Superior temporal gyrus (tissue), 1 donor: ENCODE measurements at regions not wholly inside any gene's neighbourhood (a gene's known extent, or its start where the extent isn't known, plus 50 kb on each side); places are given as distances from the start of the nearest gene placed in this dataset.

Source experiments
- DNase-seq: peaks from one replicate; pipeline ENCODE4 v3.0.0-alpha.2; 2016; ENCODE audit errors: extremely low spot score

DNA sequence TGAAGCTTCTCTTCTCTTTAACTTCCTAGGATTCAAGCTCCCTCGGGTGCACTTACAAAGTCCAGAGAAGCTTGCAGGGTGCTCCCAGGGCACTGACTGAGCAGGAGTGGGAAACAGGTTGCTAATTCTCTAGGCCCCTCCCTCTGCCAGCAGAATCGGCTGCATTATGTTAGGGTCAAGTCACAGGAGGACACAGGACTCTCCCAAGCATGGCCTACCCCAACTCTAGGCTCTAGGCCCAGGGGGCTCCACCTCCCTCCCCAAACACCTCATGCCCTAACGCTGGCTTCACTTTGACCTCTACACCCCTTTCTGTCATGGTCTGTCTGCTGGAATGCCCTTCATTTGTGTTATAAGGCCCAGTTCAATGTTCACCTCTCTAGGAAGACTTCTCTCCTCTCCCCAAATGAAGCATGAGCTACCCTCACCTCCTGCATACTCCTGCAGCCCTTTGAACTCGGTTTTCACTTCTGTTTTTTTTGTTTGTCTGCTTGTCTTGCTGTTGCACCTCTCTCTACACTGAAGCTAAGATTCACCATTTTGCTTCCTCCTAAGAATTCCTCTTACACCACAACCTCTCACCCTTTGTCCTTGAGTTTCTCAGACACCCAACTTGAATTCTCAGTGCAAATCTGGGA is 521.8 kb upstream of the ID2 start:
- DNase-seq: no peak

DNA sequence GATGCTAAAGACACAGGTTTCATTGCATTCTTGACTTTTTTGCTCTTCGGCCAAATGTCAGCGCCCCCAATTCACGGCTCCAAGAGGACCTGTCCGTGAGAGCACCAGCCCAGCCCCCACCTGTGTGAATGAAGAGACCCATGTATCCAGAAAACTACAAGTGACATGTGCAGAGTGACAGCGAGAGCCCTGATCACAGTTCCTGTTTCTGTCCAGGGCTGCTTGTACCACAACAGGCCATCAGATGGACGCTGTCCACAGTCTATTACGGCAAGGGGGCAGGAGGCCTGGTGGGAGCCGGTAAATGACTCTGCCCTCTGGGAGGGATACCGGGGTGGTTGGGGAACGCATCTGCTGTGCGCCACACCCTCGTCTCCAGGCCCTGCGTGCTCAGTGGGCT is 520.9 kb upstream of the ID2 start:
- no peak for DNase-seq

DNA sequence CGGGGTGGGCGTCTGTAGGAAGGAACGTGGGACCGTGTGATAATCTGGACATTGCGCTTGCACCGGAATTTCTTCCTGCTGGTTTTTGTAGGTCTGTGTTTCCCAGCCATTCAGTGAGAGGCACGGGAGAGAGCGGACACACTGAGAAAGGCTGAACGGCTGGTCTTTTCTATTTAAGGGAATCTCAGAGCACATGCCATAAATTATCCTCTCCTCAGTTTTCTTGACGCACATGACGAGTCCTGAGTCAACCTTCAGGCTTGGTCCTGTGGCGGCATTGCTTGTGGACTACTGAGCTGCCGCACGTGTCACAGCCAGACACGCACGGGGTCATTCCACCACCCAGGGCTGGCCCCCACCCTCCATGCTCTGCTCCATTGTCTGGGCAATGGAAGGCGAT is 519.3 kb upstream of the ID2 start:
- DNase-seq: no peak

DNA sequence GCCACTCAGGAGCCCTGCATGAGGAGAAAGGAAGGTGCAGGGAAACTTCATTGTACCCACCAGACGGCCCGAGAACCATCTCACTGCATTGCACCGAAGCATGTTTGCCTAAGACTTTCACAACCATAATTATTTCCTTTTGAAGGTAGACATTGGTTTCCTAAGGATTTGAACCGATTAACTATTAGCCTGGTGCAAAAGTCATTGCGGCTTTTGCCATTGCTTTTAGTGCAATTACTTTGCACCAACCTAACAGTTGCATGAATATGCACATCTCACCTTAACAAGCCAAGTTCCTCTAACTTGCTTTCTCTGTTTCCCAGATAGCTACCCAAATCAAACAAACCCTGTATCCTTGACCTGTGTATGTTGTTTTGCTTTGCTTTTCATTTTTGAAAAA is 516.3 kb upstream of the ID2 start:
- DNase-seq: no peak

DNA sequence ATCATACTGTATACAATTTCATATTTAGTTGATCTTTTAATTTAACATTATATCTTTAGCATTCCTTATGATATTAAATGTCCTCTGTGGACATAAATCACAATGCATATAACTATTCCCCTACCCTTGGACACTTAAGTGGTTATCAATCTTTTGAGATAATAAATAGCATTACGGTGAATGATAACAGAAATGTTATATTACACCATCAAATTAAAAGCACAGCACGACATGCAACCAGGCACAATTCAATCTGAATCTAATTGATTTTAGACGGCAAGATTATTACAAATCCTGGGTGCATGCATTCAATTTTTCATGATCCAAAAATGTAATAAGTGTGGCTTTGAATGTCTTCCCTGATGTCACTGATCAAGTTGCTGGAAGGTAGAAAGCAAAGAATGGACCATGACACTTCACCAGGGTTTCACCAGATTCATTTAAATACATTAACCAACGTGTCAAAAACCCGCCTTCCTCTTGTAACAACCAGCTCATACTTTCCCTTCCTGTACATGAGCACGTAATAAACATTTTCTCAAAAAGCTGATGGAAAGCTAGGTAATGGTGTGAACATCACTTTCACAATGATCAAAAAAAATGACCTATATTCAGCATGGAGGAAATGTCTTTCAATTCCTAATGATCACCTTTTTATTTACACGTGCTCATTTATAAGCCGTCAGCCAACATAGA is 513.7 kb upstream of the ID2 start:
- DNase-seq: no peak

DNA sequence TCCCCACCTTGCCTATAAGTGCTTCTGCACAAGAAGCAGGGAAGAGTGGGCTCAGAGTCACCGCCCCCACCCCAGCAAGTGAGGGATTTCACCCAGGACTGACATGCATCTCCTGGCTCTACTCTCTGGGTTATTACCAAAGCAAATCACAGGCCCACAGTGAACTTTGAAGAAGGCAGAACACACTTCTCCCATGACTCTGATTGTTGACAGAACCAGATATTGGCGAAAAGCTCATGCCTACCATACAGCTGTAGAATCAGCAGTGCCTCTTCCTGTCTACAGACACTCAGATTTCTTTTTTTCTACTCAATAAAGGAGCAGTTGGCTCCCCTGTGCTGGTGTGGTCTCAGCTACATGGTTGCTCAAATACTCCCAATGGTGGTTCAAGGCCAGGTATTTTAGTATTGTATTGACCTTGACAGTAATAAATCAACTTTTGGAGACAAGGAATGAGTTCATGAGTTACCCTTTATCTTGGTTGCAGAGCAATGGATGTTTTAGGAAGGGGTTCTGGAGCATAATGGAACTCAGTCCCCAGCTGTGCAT is 512.9 kb upstream of the ID2 start:
- no peak for DNase-seq

DNA sequence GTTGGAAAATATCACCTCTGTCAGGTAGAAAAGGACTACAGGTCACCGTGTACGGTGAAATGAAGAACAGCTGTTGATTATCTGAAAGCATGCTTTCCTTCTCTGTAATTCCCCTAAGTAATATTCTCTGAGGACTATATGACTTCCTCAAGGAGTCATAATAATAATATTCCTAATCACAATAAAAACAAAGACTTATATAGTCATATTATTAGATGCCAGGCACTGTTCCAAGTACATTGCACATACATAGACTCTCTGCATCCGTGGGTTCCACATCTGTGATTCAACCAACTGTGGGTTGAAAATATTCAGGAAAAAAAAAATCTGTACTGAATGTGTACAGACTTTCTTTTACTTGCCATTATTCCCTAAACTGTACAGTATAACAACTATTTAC is 512.4 kb upstream of the ID2 start:
- DNase-seq: no peak

DNA sequence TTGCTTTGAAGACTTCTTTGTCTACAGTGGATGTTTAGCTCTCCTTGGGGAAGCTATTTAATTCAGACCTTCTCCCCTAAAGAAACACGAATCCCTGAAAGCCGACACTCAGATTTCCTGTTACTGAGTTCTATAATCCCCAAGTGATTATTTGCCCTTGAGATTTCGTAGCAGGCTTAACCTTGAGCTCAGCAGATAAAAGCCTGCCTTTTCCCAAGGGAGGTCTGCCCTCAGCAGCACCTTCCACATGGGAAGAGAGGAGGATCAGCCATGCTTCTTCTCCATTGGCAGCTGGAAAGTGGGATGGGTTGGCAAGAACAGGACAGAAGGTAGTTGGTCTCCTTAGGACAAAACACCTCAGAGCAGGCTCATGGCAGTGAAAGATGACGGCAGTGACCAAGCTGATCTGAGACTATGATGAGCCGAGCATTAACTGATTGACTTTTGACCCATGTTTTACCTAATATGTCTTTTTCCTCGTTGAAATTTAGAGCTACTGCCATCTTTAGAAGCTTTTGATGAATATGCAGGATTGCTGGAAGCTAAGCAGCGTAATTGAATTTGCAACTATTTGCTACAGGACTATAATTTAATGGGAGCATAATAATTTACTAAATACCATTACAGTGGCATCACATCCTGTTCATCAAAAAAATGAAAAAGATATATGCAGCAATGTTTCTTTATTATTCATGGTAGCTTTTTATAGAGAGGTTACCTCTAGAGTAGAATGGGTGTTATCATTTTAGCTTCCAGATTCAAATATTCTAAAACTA is 511.1 kb upstream of the ID2 start:
- no peak for DNase-seq

DNA sequence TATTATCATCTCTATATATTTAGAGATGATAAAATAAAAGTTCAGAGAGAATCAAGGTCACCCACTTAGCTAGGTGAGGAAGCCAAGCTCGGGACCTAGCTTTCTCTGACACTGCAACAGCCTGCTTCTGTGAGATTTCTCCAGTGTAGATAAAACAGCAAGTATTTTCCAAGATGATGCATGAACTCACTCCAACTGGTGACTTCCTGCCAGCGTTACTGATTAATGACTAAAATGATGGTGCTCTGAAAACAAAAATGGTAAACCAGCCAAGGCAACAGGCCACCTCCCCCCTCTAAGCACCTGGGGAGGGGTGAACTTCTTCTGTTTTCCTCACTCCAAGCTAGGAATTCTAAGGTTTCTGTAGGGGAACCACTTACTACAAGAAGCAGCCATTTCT is 510.2 kb upstream of the ID2 start:
- DNase-seq: no peak

DNA sequence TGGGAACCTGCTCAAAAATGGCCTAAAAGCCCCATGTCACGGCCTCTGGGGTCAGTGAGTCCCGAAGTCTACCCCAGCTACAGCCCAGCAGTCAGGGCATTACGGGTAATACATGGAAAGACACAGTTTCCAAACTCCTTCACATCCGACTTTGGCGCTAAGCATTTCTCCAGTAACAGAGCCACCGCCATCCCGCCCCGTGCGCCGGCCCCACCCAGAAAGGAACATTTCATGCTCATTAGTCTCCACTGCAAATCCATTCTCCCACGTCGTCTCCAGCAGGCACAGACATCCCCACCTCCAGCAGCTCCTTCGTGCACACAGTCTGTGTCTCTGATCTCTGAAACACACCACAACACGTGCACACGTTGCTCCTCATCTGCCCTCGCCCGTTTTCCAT is 509.2 kb upstream of the ID2 start:
- DNase-seq: no peak

DNA sequence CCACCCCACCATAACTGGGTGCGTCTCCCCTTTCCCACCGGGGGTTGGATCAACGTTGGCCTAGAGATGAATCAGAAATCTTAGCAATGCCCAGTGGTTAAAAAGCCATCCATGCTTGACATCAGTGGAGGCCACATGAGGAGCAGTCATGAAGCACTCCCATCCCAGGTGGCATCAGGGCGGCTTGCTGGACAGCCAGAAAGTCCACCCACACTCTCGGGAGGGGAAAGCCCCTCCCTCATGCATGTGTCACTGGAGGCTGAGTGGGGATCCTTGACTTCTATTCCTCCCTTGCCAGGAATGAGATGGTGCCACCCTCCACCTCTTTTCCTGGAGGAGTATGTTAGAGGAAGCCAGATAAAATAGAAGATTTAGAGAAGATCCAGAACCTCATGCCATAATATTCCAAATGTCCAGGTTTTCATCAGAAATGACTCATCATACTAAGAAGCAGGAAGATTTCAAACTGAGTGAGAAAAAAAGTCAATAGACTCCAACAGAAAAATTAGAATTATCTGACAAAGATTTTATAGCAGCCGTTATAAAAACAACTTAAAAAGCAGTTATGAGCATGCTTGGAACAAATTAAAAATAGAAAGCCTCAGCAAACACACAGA is 507.1 kb upstream of the ID2 start:
- DNase-seq: no peak

DNA sequence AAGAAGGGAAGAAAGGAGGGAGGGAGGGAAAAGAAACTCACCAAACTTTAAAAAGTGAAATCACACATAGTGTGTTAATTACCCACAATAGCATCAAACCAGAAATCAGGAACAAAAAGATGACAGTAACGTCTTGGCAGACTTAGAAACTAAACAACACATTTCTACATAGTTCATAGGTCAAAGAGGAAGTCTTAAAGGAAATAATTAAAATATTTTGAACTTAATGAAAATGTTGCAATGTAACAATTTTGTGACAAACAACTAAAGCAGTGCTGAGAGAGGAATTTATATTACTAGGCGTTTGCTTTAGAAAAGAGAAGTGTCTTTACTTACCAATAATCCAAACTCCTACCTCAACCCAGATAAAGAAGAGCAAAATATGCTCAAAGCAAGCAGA is 505.0 kb upstream of the ID2 start:
- DNase-seq: no peak

DNA sequence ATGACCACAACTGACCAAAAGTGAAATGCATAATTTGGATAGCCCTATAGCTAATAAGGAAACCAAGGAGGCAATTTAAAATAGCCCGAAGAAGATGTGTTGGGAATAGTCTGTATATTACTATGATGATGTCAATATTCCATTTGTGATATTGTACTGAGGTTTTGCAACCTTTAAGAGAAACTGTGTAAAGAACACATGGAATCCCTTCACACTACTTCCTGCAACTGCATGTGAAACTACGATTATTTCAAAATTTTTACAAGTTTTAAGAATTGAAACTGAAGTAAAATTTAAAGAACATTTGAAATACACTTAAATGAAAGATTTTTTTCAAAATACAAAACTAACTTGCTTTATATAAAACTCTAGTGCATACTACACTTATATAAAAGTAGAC is 504.3 kb upstream of the ID2 start:
- DNase-seq: no peak

DNA sequence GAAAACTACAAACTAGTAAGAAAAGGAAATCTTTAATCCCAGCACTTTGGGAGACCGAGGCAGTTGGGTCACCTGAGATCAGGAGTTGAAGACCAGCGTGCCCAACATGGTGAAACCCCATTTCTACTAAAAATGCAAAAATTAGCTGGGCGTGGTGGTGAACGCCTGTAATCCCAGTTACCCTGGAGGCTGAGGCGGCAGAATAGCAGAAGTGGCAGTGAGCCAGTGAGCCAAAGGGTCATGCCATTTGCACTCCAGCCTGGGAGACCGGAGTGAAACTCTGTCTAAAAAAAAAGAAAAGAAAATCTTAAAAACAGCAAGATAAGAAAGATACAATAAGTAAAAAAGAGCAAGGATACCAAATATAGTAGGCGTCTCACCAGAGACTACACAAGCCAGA is 502.9 kb upstream of the ID2 start:
- DNase-seq: no peak

DNA sequence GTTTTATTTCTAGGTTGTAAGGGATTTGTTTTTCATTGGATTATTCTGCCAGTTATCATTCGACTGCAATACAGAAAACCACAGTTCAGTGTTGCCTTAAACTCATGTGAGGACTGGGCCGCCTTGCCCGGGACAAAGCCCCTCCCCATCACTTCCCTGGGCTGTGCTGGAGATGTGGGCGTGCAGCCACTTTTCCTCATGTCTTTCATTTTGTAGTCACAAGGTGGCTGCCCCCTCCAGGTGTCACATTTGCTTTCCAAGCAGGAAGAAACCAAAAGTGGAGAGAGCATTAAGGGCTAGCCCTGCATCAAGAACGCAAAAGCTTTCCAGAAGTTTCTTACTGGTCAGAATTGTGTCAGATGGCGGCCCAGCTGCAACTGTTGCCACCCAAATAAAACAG is 492.5 kb upstream of the ID2 start:
- no peak for DNase-seq

DNA sequence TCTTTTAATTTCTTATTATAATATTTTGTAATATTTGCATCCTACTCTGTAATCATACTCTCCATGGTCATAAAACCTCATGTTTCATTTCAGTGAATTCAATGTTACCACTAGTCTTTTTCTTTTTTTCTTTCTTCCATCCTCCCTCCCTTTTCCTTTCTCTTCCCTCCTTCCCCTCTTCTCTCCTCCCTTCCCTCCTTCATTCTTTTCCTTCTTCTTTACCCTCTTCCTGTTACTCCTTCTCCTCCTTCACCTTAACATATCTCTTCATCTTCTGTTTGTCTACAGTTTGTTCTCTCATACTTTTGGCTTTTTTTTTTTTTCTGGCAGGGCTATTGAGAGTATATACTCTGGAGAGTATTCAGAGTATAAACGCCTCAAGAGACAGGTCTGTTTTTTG is 491.6 kb upstream of the ID2 start:
- no peak for DNase-seq

DNA sequence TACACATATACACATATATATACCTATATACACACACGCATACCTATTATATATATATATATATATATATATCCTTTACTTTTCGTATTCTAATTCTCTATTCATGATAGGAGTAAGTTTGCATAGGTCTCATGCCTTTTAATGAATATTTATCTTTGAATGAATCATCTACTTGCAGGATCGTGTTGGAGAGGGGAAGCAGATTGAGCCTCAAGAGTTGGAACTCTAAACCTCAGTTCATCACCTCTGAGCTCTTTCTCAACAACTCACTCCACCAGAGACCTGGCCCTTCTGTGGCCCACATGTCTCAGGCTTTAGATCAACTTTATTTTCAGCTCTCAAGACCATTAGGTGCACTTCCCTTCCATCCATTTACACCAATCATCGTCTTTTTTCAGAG is 490.4 kb upstream of the ID2 start:
- DNase-seq: no peak

DNA sequence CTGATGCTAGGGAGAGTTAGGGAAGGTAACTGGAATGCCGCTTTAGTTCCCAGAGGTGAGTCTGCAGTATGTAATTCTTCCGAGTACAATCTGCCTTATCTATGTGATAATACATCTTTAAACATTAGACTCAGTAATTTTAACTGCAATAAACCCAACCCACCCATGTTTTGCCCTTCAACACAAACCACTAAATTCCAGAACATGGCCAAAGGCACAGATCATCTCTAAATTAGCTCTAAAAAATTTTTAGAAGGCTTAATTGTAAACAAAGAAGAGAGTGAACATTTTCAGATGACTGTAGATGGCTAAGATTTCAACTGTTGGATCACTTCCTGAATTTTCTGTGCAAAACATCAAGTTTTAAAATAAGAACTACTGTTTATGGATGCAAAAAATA is 488.7 kb upstream of the ID2 start:
- DNase-seq: no peak

DNA sequence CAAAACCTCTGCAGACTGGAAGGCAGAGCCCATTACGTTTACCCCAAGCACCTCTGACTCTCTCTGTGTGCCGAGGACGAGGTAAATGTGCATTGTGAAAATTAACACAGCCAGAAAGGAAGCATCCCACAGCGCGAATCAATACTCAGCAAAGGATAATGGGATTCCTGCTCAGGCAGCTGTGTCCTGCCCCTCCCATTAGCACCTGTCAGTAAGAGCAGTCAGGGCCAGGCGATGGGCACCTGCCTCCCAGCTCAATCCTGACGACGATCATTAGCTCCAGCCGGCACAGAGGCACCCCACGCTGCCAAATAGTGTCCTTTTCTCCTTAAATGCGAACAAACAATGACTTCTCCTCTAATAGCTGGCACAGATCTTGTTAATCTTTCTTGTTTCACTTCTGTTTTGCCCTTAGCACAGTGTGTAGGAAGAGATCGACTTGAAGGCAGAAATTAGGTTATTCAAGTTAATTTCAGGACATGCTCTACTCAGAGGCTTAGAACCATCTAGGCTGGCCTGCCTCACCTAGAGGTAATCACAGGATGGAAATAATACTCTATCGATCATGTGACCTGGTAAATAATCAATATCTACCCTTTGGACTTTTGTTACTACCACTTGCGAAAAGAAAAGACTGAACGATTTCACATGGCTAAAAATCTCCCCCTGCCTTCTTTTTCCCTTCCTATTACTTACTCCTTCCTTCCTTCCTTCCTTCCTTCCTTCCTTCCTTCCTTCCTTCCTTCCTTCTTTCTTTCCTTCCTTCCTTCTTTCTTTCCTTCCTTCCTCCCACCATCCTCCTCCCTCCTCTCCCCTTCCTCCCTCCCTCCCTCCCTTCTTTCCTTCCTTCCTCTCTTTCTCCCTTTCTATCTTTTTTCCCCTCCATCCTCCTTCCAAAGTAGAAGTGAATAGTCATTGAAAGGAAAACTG is 487.9 kb upstream of the ID2 start:
- no peak for DNase-seq

DNA sequence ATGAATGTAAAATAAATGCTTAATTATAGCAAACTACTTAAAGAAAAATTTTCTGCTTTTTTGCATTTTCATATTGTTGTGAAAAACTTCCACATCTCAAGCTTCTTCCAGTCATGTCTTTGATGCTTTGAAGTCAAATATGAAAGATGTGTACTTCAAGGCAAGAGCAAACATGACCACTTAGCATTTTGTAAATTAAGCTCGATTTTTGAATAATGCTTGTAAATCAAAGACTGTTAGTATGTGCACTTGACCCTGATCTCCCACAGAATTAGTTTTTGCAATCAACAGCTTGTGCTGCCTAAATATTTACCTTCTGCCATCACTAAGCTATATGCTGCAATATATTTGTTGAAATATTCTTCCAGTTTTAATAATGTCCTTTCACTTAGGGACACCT is 486.1 kb upstream of the ID2 start:
- no peak for DNase-seq

DNA sequence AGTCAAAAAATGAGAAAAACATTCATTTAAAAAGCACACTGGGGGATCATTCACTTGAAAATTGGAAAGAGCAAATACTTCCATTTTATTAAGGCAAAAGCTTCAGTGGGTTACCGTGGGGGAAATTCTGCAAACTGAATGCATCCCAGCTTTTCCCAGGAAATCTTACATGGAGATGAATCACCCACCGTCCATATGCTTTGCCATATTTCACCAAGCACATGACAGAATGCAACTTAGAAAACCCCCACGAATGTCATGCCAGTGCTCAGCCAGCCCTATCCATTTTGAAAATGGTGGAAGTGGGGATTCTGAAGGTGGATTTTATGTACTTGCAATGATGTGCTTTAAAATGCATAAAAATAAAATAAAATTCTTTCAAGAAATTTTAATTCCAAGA is 485.5 kb upstream of the ID2 start:
- DNase-seq: no peak
